Neuronal stem cell (in vitro differentiated cells): ENCODE measurements at regions not wholly inside any gene's neighbourhood (a gene's known extent, or its start where the extent isn't known, plus 50 kb on each side); places are given as distances from the start of the nearest gene placed in this dataset.

Source experiments
- DNase-seq: peaks from one replicate; pipeline ENCODE4 v3.0.0-alpha.2; 2013; ENCODE audit warnings: low spot score
- H2AFZ ChIP-seq: one replicate; pipeline ENCODE4 v1.6.1; 2013; ENCODE audit warnings: mild to moderate bottlenecking, low read length, inconsistent platforms
- H2AK5ac ChIP-seq: 2 replicates; pipeline ENCODE4 v1.6.1; 2013; ENCODE audit warnings: low read depth, mild to moderate bottlenecking, inconsistent platforms, low read length, moderate library complexity, mixed read lengths
- H2BK120ac ChIP-seq: 2 replicates; pipeline ENCODE4 v1.6.1; 2013; ENCODE audit warnings: low read depth, mild to moderate bottlenecking, inconsistent platforms, low read length, moderate library complexity, mixed read lengths
- H2BK12ac ChIP-seq: one replicate; pipeline ENCODE4 v1.6.1; 2013; ENCODE audit warnings: low read length, inconsistent platforms
- H2BK15ac ChIP-seq: 2 replicates; pipeline ENCODE4 v1.6.1; 2013; ENCODE audit warnings: mild to moderate bottlenecking, low read length, inconsistent platforms, mixed read lengths
- H2BK5ac ChIP-seq: one replicate; pipeline ENCODE4 v1.6.1; 2013; ENCODE audit warnings: inconsistent platforms, mild to moderate bottlenecking, low read length, moderate library complexity
- H3K14ac ChIP-seq: one replicate; pipeline ENCODE4 v1.6.1; 2013; ENCODE audit warnings: low read length, inconsistent platforms
- H3K18ac ChIP-seq: 2 replicates; pipeline ENCODE4 v1.6.1; 2013; ENCODE audit warnings: low read length, inconsistent platforms
- H3K23ac ChIP-seq: 2 replicates; pipeline ENCODE4 v1.6.1; 2013; ENCODE audit warnings: low read depth, mild to moderate bottlenecking, mixed read lengths, low read length, inconsistent platforms; ENCODE audit not compliant: poor library complexity
- H3K27ac ChIP-seq: replicated peaks from 3 replicates; pipeline ENCODE4 v1.5.1; 2013; ENCODE audit warnings: low read length, inconsistent platforms
- H3K27me3 ChIP-seq, 3 experiments: 2 replicates each; pipeline ENCODE4 v1.6.1; 2013; ENCODE audit warnings: low read length in 3 of 3, mild to moderate bottlenecking in 2 of 3, inconsistent platforms in 1 of 3, low read depth in 1 of 3, mixed read lengths in 1 of 3, moderate library complexity in 1 of 3; ENCODE audit not compliant: control insufficient read depth in 3 of 3, insufficient read depth in 3 of 3
- H3K36me3 ChIP-seq, 2 donors: replicated peaks in 1 of 2; 2 replicates each; pipeline ENCODE4 v1.6.1; 2013; ENCODE audit warnings: low read length in 2 of 2; ENCODE audit not compliant: control insufficient read depth in 2 of 2, insufficient read depth in 2 of 2
- H3K4ac ChIP-seq: 2 replicates; pipeline ENCODE4 v1.6.1; 2013; ENCODE audit warnings: inconsistent platforms, mild to moderate bottlenecking, low read length, moderate library complexity
- H3K4me1 ChIP-seq, 2 donors: 1 replicate in 1 of 2; 2 replicates in 1 of 2; pipeline ENCODE4 v1.6.1; 2013; ENCODE audit warnings: low read length in 2 of 2, low read depth in 1 of 2; ENCODE audit not compliant: control insufficient read depth in 2 of 2, insufficient read depth in 1 of 2
- H3K4me2 ChIP-seq: one replicate; pipeline ENCODE4 v1.6.1; 2013; ENCODE audit warnings: mild to moderate bottlenecking, low read length, inconsistent platforms; ENCODE audit not compliant: insufficient read depth, poor library complexity, severe bottlenecking
- H3K4me3 ChIP-seq, 2 donors: 2 replicates each; pipeline ENCODE4 v1.5.1; 2013; ENCODE audit warnings: low read length in 2 of 2, mild to moderate bottlenecking in 2 of 2, inconsistent platforms in 1 of 2, moderate library complexity in 1 of 2
- H3K79me1 ChIP-seq: one replicate; pipeline ENCODE4 v1.6.1; 2013; ENCODE audit warnings: low read depth, mild to moderate bottlenecking, inconsistent platforms, low read length, moderate library complexity
- H3K9ac ChIP-seq: one replicate; pipeline ENCODE4 v1.6.1; 2013; ENCODE audit warnings: mild to moderate bottlenecking, low read depth, low read length, inconsistent platforms; ENCODE audit not compliant: poor library complexity
- H3K9me3 ChIP-seq, 2 donors: replicated peaks in 1 of 2; 2 replicates each; pipeline versions ENCODE3 to v1.6.1; 2013; ENCODE audit warnings: low read length in 2 of 2, mild to moderate bottlenecking in 2 of 2, inconsistent platforms in 1 of 2, low read depth in 1 of 2, mixed read lengths in 1 of 2, moderate library complexity in 1 of 2; ENCODE audit not compliant: control insufficient read depth in 2 of 2, insufficient read depth in 1 of 2
- H4K8ac ChIP-seq: one replicate; pipeline ENCODE4 v1.6.1; 2013; ENCODE audit warnings: low read depth, mild to moderate bottlenecking, inconsistent platforms, low read length, moderate library complexity
- H4K91ac ChIP-seq: one replicate; pipeline ENCODE4 v1.6.1; 2013; ENCODE audit warnings: low read length, low read depth, mild to moderate bottlenecking, inconsistent platforms; ENCODE audit not compliant: poor library complexity
- WGBS, 2 donors: extraction: QIAGEN DNeasy Blood & Tissue Kit; methylation state at CpG; one replicate each; pipeline ENCODE4 v1.1.7; 2013; ENCODE audit warnings: missing lambda C conversion rate in 2 of 2, mixed read lengths in 1 of 2; ENCODE audit not compliant: insufficient read length in 2 of 2, insufficient replicate concordance in 1 of 2; ENCODE audit errors: extremely low coverage in 2 of 2; 5-methylcytosine and 5-hydroxymethylcytosine counted together

DNA sequence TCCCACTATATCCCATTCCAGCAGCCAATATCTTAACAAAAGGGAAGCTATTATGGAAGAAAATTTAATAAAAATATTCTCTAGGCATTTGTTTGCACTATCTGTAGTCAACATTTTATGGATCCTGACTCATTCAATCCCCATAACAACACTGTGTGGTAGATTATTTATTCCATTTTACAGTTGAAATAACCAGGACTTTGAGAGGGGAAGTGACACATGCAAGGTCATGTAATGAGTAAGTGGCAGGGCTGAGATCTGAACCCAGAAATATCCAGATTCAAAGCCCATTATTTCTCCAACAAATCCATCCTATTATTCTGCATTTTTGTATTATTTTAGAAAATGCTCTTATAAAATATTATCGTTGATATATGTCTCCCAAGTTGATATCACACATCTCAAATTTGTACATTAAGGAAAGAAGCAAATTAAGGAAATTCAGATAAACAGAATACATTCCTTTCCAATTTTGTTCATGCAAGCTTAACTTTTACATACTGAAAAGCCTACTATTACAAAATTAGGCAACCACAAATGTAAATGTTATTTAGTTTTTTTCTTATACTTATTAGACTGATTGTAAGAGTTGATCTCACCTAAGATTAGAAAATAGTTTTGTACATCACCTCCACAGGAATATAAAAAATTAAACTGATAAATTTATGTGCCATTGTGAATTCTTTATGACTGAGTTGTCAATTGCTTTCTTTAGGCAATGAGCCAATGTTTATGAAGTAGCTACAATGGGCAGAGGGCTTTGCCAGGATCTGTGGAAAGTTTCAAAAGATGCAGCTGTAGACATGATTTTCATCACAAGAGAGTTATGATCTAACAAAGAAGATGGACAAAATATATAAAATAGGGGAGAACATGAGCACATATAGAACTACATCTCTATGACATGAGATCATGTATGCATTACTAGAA is 55.1 kb upstream of the E2F7 start:
- no peak overlapping the region for H3K27ac ChIP-seq
- DNase-seq = no peak

DNA sequence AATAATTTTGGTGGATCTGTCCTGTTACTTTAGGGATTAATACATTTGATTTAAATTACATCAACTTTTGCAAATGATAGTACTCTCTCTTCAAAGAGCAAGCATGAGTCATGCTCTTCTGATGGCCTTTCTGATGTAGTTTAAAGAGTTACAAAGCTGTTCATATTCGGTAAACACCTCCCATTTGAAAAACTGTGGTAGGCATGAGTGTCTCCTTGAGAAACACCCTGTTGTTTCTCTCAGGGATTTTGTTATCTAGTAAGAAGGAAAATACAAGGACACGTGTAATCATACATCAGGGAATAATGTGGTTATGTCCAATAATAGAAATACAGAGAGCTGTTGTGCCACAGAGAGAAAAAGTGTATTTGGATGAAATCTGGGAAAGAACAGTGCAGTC is 53.3 kb upstream of the E2F7 start:
- Histone ChIP-seq H4K8ac (no peak overlapping the region), H3K4me3 (no peak overlapping the region), H3K4me1 (no peaks in the 10 kb centered on the region), H3K79me1 (no peaks in the 10 kb centered on the region), H3K4me2 (no peak overlapping the region), H3K36me3 (no peaks in the 10 kb centered on the region), H3K18ac (no peak overlapping the region), H3K9ac (no peak overlapping the region), H2BK120ac (no peak overlapping the region), H3K27ac (no peak overlapping the region), H2AK5ac (no peak overlapping the region), H2BK12ac (no peak overlapping the region), H3K4ac (no peak overlapping the region), H4K91ac (no peak overlapping the region), H2BK15ac (no peak overlapping the region), H2BK5ac (no peak overlapping the region), H2AFZ (no peak overlapping the region), H3K14ac (no peak overlapping the region), H3K9me3 (no peaks in the 10 kb centered on the region), H3K23ac (no peak overlapping the region), H3K27me3 (no peaks in the 10 kb centered on the region)
- WGBS, 2 donors = no CpG with 5 or more reads among the region's 2 CpGs
- DNase-seq = no peak

More for the DNA sequence above, 55.1 kb upstream of the E2F7 start:
- H3K23ac ChIP-seq = no peak overlapping the region
- H2BK120ac ChIP-seq = no peak overlapping the region
- H3K18ac ChIP-seq = no peak overlapping the region
- H3K4me1 ChIP-seq = no peaks in the 10 kb centered on the region
- no peaks in the 10 kb centered on the region for H3K27me3 ChIP-seq
- no peak overlapping the region for H2BK12ac ChIP-seq
- H3K79me1 ChIP-seq = no peaks in the 10 kb centered on the region
- WGBS, 2 donors = no CpG with 5 or more reads among the region's 1 CpG
- H3K4ac ChIP-seq = no peak overlapping the region
- H3K14ac ChIP-seq = no peak overlapping the region
- no peak overlapping the region for H4K91ac ChIP-seq
- no peak overlapping the region for H2BK15ac ChIP-seq
- no peak overlapping the region for H4K8ac ChIP-seq
- H3K9ac ChIP-seq = no peak overlapping the region
- H3K4me2 ChIP-seq = no peak overlapping the region
- H3K4me3 ChIP-seq = no peak overlapping the region
- no peaks in the 10 kb centered on the region for H3K9me3 ChIP-seq
- no peak overlapping the region for H2AK5ac ChIP-seq
- no peak overlapping the region for H2BK5ac ChIP-seq
- H3K36me3 ChIP-seq = no peaks in the 10 kb centered on the region
- H2AFZ ChIP-seq = no peak overlapping the region

DNA sequence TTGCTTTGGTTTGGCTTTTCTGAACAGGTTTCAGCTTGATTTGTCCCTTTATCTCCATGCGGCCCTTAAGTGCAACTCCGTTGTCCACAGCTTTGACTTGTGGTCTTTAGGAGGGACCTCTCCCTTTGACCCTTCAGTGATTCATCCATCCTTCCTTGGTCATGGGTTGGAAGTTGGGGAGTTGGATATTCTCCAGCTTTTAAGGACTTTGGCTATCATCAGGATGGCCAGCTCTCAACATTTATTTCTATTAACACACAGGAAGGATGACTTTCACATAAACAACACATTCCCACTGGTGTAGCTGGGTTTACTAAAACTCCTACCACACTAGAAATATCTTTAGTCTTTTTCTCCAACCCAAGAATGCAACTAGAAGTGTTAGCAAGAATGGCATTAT is 50.9 kb upstream of the E2F7 start:
- no peak overlapping the region for H3K18ac ChIP-seq
- no peak overlapping the region for H3K27ac ChIP-seq
- no peak overlapping the region for H3K14ac ChIP-seq
- no peaks in the 10 kb centered on the region for H3K27me3 ChIP-seq
- no peak overlapping the region for H4K8ac ChIP-seq
- no peak overlapping the region for H2AK5ac ChIP-seq
- no CpG with 5 or more reads among the region's 2 CpGs for whole genome bisulfite sequencing, 2 donors
- no peak overlapping the region for H2BK5ac ChIP-seq
- no peaks in the 10 kb centered on the region for H3K4me1 ChIP-seq
- H2AFZ ChIP-seq = no peak overlapping the region
- no peak overlapping the region for H3K23ac ChIP-seq
- H3K4me2 ChIP-seq = no peak overlapping the region
- no peak overlapping the region for H3K4ac ChIP-seq
- no peak overlapping the region for H2BK12ac ChIP-seq
- H3K9me3 ChIP-seq = no peaks in the 10 kb centered on the region
- H2BK120ac ChIP-seq = no peak overlapping the region
- no peaks in the 10 kb centered on the region for H3K36me3 ChIP-seq
- H3K9ac ChIP-seq = no peak overlapping the region
- H3K4me3 ChIP-seq = no peak overlapping the region
- H4K91ac ChIP-seq = no peak overlapping the region
- no peak overlapping the region for H2BK15ac ChIP-seq
- no peaks in the 10 kb centered on the region for H3K79me1 ChIP-seq
- no peak for DNase-seq

DNA sequence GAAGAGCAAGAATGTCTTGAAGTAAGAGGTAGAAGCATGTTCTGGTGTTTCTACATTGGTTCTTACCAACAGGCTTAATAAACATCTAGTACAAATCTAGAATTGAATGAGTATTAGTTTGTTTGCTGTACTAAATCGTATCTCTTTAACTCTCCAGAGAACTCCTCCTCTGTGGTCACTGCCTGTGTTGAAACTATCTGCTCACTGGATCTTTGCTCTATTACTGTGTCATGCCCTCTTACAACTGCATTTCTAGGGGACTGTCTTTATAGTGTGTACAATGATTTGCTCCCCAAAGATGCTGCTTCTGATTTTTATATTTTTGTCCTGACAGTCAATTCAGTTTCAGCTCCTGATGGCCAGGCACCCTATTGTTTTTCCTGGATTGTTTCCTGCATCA is 50.1 kb upstream of the E2F7 start:
- H3K23ac ChIP-seq = no peak overlapping the region
- H3K79me1 ChIP-seq = no peaks in the 10 kb centered on the region
- peaks cover 0 to 3% of the 10 kb centered on the region in 2 donors for H3K9me3 ChIP-seq

More for the DNA sequence above, 50.1 kb upstream of the E2F7 start:
- Histone ChIP-seq H3K14ac (no peak overlapping the region), H3K27ac (no peak overlapping the region), H3K4me3 (no peak overlapping the region), H3K27me3 (no peaks in the 10 kb centered on the region), H4K91ac (no peak overlapping the region), H3K9ac (no peak overlapping the region), H3K36me3 (no peaks in the 10 kb centered on the region), H2BK5ac (no peak overlapping the region), H2BK120ac (no peak overlapping the region), H2BK12ac (no peak overlapping the region), H3K4ac (no peak overlapping the region), H3K18ac (no peak overlapping the region), H2AFZ (no peak overlapping the region), H2AK5ac (no peak overlapping the region), H3K4me1 (no peaks in the 10 kb centered on the region), H2BK15ac (no peak overlapping the region), H3K4me2 (no peak overlapping the region), H4K8ac (no peak overlapping the region)
- DNase-seq = no peak
- WGBS, 2 donors = no CpG with 5 or more reads among the region's 1 CpG
